Body of pancreas (tissue), 4 donors: ENCODE measurements at regions not wholly inside any gene's neighbourhood (a gene's known extent, or its start where the extent isn't known, plus 50 kb on each side); places are given as distances from the start of the nearest gene placed in this dataset.

Experiments
- POLR2A ChIP-seq, 3 donors: fragments of 450-650 bp; IDR thresholded peaks; one replicate each; pipeline ENCODE4 v1.6.1; 2016; ENCODE audit warnings: antibody characterized with exemption in 3 of 3, mild to moderate bottlenecking in 2 of 3
- TF ChIP-seq, protein P1 (sequence below), 7 experiments: fragments of 450-650 bp in 4 of 7; fragments of 200-600 bp in 3 of 7; sonication (generic) in 3 of 7; IDR thresholded peaks; one replicate each; pipeline ENCODE4 v1.5.1; 2016 to 2019; ENCODE audit warnings: antibody characterized with exemption in 7 of 7

DNA sequence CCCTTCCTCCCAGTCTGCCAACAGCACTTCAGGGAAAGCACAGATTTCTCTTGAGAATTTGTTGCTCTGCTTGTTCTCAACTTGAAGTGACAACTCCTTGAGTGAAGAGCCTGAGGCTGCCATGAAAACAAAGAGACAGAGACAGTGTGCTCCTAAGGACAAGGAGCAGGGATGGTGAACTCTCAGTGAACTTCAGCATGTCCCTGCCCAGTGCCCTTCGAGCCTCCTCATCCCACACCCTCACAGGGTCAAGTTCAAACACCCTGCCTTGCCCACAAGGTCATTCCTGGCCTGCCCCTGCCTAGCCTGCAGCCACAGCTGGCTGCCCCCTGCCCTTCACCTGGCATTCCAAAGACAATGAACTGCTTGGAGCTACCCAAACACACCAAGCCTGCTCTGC lies 343.5 kb upstream of the KLHL29 start:
- TF ChIP-seq, protein P1, sequence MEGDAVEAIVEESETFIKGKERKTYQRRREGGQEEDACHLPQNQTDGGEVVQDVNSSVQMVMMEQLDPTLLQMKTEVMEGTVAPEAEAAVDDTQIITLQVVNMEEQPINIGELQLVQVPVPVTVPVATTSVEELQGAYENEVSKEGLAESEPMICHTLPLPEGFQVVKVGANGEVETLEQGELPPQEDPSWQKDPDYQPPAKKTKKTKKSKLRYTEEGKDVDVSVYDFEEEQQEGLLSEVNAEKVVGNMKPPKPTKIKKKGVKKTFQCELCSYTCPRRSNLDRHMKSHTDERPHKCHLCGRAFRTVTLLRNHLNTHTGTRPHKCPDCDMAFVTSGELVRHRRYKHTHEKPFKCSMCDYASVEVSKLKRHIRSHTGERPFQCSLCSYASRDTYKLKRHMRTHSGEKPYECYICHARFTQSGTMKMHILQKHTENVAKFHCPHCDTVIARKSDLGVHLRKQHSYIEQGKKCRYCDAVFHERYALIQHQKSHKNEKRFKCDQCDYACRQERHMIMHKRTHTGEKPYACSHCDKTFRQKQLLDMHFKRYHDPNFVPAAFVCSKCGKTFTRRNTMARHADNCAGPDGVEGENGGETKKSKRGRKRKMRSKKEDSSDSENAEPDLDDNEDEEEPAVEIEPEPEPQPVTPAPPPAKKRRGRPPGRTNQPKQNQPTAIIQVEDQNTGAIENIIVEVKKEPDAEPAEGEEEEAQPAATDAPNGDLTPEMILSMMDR (IDR thresholded peaks at IDR 0.05): no peak
- no peak for TF ChIP-seq POLR2A (IDR thresholded peaks at IDR 0.05)
